MM.1S (cell line): ENCODE measurements at regions not wholly inside any gene's neighbourhood (a gene's known extent, or its start where the extent isn't known, plus 50 kb on each side); places are given as distances from the start of the nearest gene placed in this dataset.

Experiments used
- DNase-seq: peaks from one replicate; pipeline ENCODE4 v3.0.0-alpha.2; 2015
- H2AFZ ChIP-seq: fragments of 300-600 bp; sonication (generic); 2 replicates; pipeline ENCODE4 v1.6.0; 2016; ENCODE audit warnings: antibody characterized with exemption, low read length
- H3F3A ChIP-seq: fragments of 300-600 bp; sonication (generic); 2 replicates; pipeline ENCODE4 v1.6.1; 2016; ENCODE audit warnings: mild to moderate bottlenecking, antibody characterized with exemption, low read length, moderate library complexity, mixed read lengths; ENCODE audit not compliant: insufficient read depth
- H3K27ac ChIP-seq: fragments of 300-600 bp; sonication (generic); 2 replicates; pipeline ENCODE4 v1.5.1; 2016; ENCODE audit warnings: mild to moderate bottlenecking, low read length
- H3K27me3 ChIP-seq: fragments of 300-600 bp; sonication (generic); replicated peaks from 2 replicates; pipeline ENCODE4 v1.6.0; 2016; ENCODE audit warnings: low read length; ENCODE audit not compliant: insufficient read depth
- H3K36me3 ChIP-seq: fragments of 300-600 bp; sonication (generic); replicated peaks from 2 replicates; pipeline ENCODE4 v1.6.1; 2016; ENCODE audit warnings: mild to moderate bottlenecking, low read length, mixed read lengths; ENCODE audit not compliant: insufficient read depth
- H3K4me1 ChIP-seq: fragments of 300-600 bp; sonication (generic); 2 replicates; pipeline ENCODE4 v1.6.1; 2016; ENCODE audit warnings: low read length, mixed read lengths
- H3K4me2 ChIP-seq: fragments of 300-600 bp; sonication (generic); 2 replicates; pipeline ENCODE4 v1.6.0; 2016; ENCODE audit warnings: low read depth, low read length
- H3K4me3 ChIP-seq: fragments of 300-600 bp; sonication (generic); 2 replicates; pipeline ENCODE4 v1.5.1; 2016; ENCODE audit warnings: low read length, mixed read lengths
- H3K79me2 ChIP-seq: fragments of 300-600 bp; sonication (generic); 2 replicates; pipeline ENCODE4 v1.6.1; 2016; ENCODE audit warnings: mixed run types, low read length, mixed read lengths
- H3K9ac ChIP-seq: fragments of 300-600 bp; sonication (generic); 2 replicates; pipeline ENCODE4 v1.6.1; 2016; ENCODE audit warnings: low read length, mixed read lengths
- H3K9me2 ChIP-seq: fragments of 300-600 bp; sonication (generic); replicated peaks from 2 replicates; pipeline ENCODE4 v1.6.1; 2016; ENCODE audit warnings: mild to moderate bottlenecking, low read length, mixed read lengths; ENCODE audit not compliant: insufficient read depth
- H3K9me3 ChIP-seq: fragments of 300-600 bp; sonication (generic); replicated peaks from 2 replicates; pipeline ENCODE4 v1.6.1; 2016; ENCODE audit warnings: mild to moderate bottlenecking, low read length, mixed read lengths; ENCODE audit not compliant: insufficient read depth
- H4K20me1 ChIP-seq: fragments of 300-600 bp; sonication (generic); 2 replicates; pipeline ENCODE4 v1.6.1; 2016; ENCODE audit warnings: mild to moderate bottlenecking, low read length, moderate library complexity, mixed read lengths; ENCODE audit not compliant: insufficient read depth
- CTCF ChIP-seq: fragments of 300-600 bp; sonication (generic); IDR thresholded peaks from 2 replicates; pipeline ENCODE4 v1.5.1; 2016; ENCODE audit warnings: antibody characterized with exemption, low read length, mixed read lengths
- EZH2 ChIP-seq: fragments of 300-600 bp; sonication (generic); optimal IDR thresholded peaks from 2 replicates; pipeline ENCODE3; 2017; ENCODE audit warnings: low read depth, mild to moderate bottlenecking, antibody characterized with exemption, low read length, mixed read lengths
- EZH2phosphoT487 ChIP-seq: fragments of 300-600 bp; sonication (generic); IDR thresholded peaks from 2 replicates; pipeline ENCODE4 v1.6.1; 2018; ENCODE audit warnings: antibody characterized with exemption, low read length

- no peaks in the 10 kb centered on the region for H3K4me1 ChIP-seq
- H4K20me1 ChIP-seq: no peaks in the 10 kb centered on the region
- no peak overlapping the region for H3K4me3 ChIP-seq
- no peak overlapping the region for H3K9ac ChIP-seq
- H3K79me2 ChIP-seq: no peaks in the 10 kb centered on the region
- no peak overlapping the region for H3K27ac ChIP-seq
- H2AFZ ChIP-seq: no peak overlapping the region
- H3K36me3 ChIP-seq: no peaks in the 10 kb centered on the region
- DNase-seq: no peak
- TF ChIP-seq CTCF (no peak), EZH2 (no peak), EZH2phosphoT487 (no peak)
- H3K9me3 ChIP-seq: no peaks in the 10 kb centered on the region
- H3K9me2 ChIP-seq: no peaks in the 10 kb centered on the region
- H3F3A ChIP-seq: no peaks in the 10 kb centered on the region
- no peak overlapping the region for H3K4me2 ChIP-seq
- H3K27me3 ChIP-seq: no peaks in the 10 kb centered on the region
Observed at GRCh38 chr18:40216856-40217255, 1738.2 kb upstream of the PIK3C3 start.

DNA sequence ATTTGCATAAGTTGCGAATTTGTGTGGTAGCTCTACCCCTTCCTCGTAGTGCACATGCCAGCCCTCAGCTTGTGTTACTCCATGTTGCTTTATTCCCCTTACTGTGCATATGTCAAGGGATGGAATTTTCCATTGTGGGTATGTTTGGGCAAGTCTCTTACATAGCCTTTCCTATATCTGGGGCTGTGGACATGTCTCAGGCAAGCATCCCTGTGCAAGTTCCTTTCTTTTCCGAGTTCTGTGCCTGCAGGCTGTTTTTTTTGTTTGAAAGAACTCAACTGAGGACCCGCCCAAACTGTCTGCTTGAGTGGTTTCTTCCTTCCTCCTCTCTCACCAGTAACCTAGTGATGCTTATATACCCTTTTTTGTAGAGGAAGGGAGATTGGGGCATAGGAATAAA is 1739.1 kb upstream of the PIK3C3 start:
- Histone ChIP-seq H4K20me1 (no peaks in the 10 kb centered on the region), H3K4me1 (no peaks in the 10 kb centered on the region), H3F3A (no peaks in the 10 kb centered on the region), H3K79me2 (no peaks in the 10 kb centered on the region), H3K9me3 (no peaks in the 10 kb centered on the region), H3K9me2 (no peaks in the 10 kb centered on the region), H3K4me2 (no peak overlapping the region), H3K27ac (no peak overlapping the region), H3K36me3 (no peaks in the 10 kb centered on the region), H2AFZ (no peak overlapping the region), H3K4me3 (no peak overlapping the region), H3K9ac (no peak overlapping the region), H3K27me3 (no peaks in the 10 kb centered on the region)
- no peak for DNase-seq
- no peak for TF ChIP-seq EZH2phosphoT487
- TF ChIP-seq CTCF: no peak
- no peak for TF ChIP-seq EZH2

DNA sequence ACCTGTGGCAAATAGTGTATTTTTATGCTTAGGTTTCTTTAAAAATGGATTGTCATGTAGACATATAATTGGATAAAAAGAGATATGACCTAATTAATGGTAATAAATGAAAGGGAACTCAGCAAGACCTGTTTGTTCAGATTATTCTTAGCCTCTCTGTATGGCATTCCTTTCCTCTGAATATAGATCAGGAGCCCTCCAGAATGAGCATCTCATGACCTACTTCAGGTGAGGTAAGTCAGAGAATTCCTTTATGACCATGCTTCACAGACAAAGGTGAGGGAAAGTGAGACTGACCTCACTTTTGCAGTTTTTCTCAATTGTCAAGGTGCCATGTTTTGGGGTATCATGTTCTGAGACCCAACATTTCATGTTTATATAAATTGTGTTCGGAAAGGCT is 1744.3 kb upstream of the PIK3C3 start:
- DNase-seq: no peak
- no peak overlapping the region for H3K4me3 ChIP-seq

More for the DNA sequence above, 1744.3 kb upstream of the PIK3C3 start:
- H2AFZ ChIP-seq: no peak overlapping the region
- H3K4me2 ChIP-seq: no peak overlapping the region
- no peaks in the 10 kb centered on the region for H3K36me3 ChIP-seq
- no peak overlapping the region for H3K9ac ChIP-seq
- no peaks in the 10 kb centered on the region for H3F3A ChIP-seq
- H4K20me1 ChIP-seq: no peaks in the 10 kb centered on the region
- no peaks in the 10 kb centered on the region for H3K9me2 ChIP-seq
- H3K27ac ChIP-seq: no peak overlapping the region
- TF ChIP-seq EZH2 (no peak), EZH2phosphoT487 (no peak), CTCF (no peak)
- no peaks in the 10 kb centered on the region for H3K79me2 ChIP-seq
- no peaks in the 10 kb centered on the region for H3K4me1 ChIP-seq
- no peaks in the 10 kb centered on the region for H3K9me3 ChIP-seq
- H3K27me3 ChIP-seq: no peaks in the 10 kb centered on the region
